Forelimb muscle (tissue), 1 donor: ENCODE measurements at regions not wholly inside any gene's neighbourhood (a gene's known extent, or its start where the extent isn't known, plus 50 kb on each side); places are given as distances from the start of the nearest gene placed in this dataset.
"Not testable (repeated sequence)": the region's sequence is repeated elsewhere in the genome, so short reads cannot be mapped to it uniquely, and the experiment has no call there.

Source experiments
- DNase-seq: peaks from one replicate; pipeline ENCODE4 v3.0.0-alpha.2; 2013; ENCODE audit warnings: low read depth

DNA sequence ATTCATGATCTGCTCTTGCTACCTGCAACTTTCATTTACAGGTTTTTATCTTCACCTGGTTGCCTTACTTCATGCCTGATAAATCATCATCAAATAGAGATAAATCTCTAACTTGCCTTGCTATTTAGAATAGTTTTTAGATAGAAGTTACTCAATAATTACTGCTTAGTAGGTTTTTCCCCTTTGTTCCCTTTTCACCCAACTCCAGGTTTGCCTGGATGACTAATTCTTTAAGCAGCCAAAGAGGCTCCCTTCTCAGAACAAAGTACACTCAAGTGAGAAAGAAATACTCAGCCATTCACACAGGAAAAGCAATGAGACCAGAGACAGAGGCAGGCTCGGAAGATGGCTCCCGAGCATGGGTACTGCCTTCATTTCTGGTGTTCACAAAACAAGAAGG is 268.1 kb upstream of the CRBN start:
- DNase-seq, result no peak

DNA sequence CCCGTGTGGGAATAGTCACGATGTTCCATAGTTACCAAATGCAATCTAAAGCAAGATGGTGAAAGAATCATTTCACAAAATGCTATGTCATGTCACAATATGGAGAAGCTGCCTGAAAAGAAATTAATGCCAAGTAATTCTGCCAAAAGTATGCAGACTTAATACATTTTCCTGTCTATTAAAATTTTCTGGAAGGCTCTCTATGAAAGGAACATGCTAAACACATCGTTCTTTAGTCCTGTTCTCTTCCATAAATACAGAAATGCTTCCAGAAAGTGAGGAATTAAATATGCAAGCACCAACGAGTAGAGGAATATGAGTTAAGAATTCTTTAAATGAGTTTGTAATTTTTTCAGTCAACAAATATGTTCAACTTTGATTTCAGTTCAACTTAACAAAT is 266.8 kb upstream of the CRBN start:
- DNase-seq, result no peak

- DNase-seq, result no peak
These were observed 264.0 kb upstream of the CRBN start for GRCh38 chr3:3443482-3443881.

GRCh38 chr3:3433711-3434110 is 254.2 kb upstream of the CRBN start:
- no peak for DNase-seq

- DNase-seq, result no peak
These were observed 250.3 kb upstream of the CRBN start for GRCh38 chr3:3429841-3430240.

DNA sequence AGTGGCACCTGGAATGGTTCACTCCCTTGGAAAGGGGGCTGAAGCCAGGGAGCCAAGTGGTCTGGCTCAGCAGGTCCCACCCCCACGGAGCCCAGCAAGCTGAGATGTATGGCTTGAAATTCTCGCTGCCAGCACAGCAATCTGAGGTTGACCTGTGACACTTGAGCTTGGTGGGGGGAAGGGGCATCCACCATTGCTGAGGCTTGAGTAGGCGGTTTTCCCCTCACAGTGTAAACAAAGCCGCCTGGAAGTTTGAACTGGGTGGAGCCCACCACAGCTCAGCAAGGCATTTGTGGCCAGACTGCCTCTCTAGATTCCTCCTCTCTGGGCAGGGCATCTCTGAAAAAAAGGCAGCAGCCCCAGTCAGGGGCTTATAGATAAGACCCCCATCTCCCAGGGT is 228.2 kb upstream of the CRBN start:
- DNase-seq, result not testable (repeated sequence)

GRCh38 chr3:3405131-3405530 is 225.6 kb upstream of the CRBN start:
- DNase-seq, result no peak

DNA sequence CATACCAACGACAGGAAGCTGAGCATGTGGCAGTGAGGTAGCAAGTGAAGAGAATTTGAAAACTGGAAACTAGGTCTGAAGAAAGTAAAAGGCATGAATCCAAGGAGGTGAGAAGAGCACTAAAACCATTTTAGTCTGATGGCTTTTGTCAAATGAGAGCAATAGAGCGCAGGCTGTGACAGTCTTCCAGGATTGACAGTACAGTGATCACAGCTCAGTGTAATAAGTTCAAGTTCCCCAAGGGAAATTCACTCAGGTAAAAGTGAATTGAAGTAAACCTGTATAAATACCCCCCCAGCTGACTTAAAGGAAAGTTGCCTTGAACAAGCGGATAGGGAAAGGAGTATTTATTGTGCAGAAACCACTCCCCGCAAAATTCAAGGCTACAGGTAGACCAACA is 224.2 kb upstream of the CRBN start:
- no peak for DNase-seq

DNA sequence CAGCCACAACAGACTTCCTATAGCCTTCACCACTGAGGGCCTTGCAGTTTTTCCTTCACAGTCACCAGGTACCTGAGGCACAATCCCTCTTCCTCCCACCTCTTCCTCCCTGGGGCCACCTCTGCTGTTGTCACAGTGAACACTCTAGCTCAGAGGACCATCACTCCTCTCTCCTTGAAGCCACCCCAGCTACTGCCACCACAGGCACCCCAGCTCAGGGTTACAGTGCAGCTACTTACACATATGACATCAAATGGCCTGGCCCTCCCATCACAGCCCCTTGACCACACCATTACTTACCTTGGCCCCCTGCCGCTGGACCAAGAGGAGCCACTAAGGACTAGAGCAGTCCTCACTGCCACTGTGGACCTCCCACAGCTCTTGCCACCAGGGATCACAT is 213.5 kb upstream of the CRBN start:
- DNase-seq, result no peak

DNA sequence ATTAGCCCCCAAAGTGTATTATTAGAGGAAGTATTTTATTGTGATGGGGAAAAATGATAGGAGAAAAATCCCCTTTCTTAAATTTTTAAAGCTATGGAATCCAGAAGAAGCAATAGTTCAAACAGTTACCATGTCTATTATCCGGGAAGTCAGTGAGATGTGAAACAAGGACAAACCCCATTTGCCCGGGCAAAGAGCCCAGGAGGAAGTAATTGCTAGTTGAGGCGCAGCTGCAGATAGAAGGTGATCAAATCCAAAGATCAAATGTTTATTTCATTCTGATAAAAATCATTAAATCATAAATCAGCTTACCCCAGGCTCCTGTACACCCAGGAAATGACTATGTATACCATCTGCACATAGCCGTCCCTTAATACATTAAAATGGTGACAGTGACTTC is 204.0 kb upstream of the CRBN start:
- DNase-seq, result no peak

DNA sequence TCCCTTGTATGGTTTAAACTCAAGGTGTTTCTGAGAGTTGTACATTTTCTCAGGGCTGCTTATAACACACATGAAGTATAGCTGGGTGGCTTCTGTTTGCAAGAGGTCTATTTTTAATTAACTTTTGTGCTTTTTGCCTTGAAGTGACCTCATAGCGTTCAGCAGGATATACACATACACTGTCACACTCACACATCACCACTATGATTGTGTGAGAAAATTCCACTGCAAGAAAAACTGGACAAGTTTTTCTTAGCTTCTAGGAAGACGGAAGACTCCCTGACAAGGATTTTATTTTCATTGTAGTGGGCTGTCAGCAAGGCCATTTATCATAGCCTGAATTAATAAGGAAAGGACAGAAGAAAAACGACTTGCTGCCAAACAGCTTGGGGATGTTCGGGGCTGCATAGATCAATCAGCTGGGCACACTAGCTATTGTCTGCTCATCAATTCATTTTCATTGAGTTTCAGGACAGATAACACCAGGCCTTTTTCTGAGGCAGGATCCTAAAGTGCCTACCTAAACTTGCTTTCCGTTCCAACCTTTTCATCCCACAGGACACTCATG is 192.8 kb upstream of the CRBN start:
- no peak for DNase-seq

GRCh38 chr3:3368306-3368705 is 188.8 kb upstream of the CRBN start:
- no peak for DNase-seq

GRCh38 chr3:3366386-3366785 is 186.9 kb upstream of the CRBN start:
- DNase-seq, result no peak

DNA sequence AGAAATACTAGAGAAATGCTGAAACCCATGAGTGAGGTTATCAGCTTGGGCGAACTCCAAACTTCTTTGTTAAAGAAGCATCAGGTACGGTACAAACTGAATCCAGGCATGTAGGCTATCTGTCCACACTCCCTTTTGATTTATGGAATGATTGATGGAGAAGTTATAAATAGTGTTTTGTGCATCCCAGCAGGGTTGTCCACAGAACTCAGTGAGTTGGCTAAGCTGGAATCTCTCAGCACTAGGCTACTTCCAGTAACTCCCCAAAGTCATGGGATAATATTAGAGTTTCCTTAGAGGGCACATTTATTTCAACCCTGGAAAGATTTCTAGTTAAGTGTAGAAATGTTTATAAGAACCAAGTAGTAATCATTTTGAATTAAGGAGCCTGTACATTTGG is 186.2 kb upstream of the CRBN start:
- no peak for DNase-seq

- peak; percentile 91 for DNase-seq
These were observed 177.4 kb upstream of the CRBN start for GRCh38 chr3:3356846-3357245.

DNA sequence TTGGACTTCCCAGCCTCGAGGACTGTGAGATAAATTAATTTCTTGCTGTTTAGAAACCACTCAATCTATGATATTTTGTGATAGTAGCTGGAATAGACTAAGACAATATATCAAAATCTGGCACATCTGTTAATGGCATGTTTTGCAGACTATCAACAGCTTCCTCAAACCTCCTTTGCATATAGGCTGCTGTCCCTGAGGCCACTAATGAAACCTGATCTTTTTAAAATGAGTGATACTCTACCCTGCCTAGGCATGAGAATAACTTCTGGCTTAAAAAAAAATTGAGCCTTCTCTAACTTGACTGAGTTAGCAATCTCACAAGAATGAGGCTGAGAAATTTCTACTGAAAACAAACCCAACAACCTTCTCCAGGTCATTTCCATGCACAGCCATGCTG is 176.0 kb upstream of the CRBN start:
- no peak for DNase-seq

GRCh38 chr3:3353153-3353552 is 173.7 kb upstream of the CRBN start:
- no peak for DNase-seq

DNA sequence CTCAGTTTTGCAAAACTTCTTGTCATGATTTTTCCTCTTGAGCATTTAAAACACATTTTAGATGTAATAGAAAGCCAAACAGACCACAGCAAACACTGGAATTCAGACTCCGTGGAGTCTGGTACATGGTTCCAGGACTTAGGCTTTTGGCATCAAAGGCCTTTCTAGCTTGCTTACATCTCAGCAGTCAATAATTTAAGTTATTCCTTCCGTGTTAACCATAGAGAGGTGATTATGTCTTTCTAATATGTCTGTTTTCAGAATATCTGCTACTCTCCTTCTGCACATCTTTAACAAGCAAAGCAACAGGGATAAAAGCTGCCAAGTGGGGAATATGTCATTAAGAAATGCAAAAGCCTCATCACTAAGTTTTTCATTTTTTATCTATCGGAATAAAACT is 171.7 kb upstream of the CRBN start:
- no peak for DNase-seq

- not testable (repeated sequence) for DNase-seq
These were observed 167.6 kb upstream of the CRBN start for GRCh38 chr3:3347056-3347455.

- DNase-seq, result no peak
These were observed 167.1 kb upstream of the CRBN start for GRCh38 chr3:3346556-3346955.

DNA sequence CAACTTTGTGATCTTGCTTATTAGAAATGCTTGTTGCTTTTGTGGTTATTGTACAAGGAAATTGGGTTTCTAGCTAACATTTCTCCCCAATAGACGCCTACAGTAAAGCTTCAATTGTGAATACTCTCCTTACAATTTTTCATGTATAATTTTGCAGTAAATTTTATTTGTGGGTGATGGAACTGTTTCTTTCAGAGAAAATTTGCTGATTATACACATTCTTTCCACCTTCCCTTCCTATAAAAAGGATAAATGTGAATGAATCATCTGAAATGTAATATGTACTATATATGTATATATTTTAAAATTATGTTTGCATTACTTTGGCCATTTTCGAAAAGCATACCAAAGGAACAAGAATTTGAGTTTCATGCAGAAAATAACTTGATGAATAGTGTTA is 162.7 kb upstream of the CRBN start:
- DNase-seq, result no peak

DNA sequence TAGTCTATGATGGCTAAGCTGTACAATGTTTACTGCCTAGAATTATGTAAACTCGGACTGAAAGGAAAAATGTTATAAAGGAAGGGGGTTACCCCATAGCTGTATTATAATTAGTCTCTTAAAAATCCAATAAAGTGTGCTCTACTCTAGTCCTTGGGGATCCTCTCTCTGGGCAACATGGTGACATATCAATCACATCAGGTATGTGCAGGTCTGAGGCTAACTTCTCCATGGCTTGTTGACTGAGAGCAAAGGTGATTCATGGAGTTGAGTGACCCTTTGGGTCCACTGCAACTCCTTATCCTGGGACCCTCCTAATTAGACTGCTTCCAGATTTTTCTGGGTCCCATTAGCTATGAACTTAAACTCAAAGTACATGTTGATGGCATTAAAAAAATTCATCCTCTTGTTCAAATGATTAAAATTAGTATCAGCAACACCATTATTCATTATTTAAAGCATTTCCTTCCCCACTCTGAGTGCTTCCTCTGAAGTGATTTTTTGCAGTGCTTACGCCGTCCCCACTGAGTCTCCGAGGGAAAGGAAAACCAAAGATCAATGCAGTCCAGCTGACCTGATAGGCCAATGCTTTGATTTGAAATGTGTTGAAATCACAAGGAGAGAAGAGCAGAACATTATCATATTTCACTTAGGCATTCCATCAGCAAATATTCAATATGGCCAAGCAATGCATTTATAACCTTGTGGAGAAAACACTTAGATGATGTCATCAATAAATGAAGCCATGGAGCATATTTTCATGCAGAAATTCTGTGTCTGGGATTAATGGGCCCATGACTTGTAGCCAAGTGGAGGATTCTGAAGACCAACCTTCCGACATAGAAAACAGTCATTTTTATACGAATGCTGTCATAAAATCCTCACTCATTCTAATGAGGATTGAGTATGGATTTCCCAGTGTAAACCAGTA is 161.7 kb upstream of the CRBN start:
- no peak for DNase-seq

DNA sequence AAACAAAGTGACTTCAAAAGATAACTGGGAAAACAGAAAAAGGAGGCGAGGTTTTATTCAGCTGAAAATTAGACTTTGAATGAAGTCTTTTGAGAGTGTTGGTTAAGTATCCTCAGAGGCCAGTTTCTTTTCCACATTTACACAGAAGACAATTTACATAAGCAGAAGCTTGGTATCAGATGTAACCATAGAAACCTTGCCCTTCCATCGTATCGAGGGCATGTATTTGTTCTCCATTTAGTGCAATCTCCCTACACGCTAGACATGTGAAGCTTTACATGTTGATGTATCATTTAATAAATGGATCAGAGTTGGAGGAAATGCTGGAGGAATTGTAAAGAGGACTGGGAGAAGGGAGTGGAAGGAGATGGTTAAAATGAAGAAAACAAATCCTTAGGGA is 161.0 kb upstream of the CRBN start:
- DNase-seq, result no peak

DNA sequence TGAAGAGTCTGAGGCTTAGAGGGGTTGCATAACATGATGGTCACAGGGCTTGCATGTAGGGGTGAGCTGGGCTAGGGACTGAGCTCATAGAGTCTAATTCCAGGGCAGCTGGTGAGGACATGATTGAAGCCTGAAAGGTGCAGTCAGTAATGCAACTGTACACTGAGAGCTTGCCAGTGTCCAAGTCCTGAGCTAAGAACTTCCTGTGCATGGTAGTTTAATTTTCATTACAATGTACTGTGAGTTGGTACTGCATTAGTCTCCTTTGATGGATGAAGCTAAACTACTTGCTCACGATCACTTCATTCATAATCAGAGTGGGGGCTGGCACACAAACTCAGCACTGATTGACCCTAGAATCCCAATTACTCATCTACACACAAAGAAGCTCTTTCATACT is 156.4 kb upstream of the CRBN start:
- DNase-seq, result no peak
